HG03159 (cell line): ENCODE measurements at regions not wholly inside any gene's neighbourhood (a gene's known extent, or its start where the extent isn't known, plus 50 kb on each side); places are given as distances from the start of the nearest gene placed in this dataset.

Experiments used
- ATAC-seq: cut with Tn5 transposase; IDR thresholded peaks from one replicate; pipeline ENCODE4 v1.9.1; 2021; ENCODE audit warnings: mild to moderate bottlenecking, moderate library complexity; ENCODE audit not compliant: unreplicated experiment

GRCh38 chr4:54793856-54794422 is 136.2 kb downstream of the KIT start:
- ATAC-seq = no peak
